Psoas muscle (tissue), 7 donors: ENCODE measurements at regions not wholly inside any gene's neighbourhood (a gene's known extent, or its start where the extent isn't known, plus 50 kb on each side); places are given as distances from the start of the nearest gene placed in this dataset.

ENCODE experiments used
- ATAC-seq, 4 donors: fragments of 200-7000 bp; cut with Tn5 transposase; one replicate each; pipeline ENCODE4 v1.9.1; 2020; ENCODE audit warnings: moderate library complexity in 3 of 4, mild to moderate bottlenecking in 2 of 4
- DNase-seq, 2 donors: peaks; one replicate each; pipeline ENCODE4 v3.0.0-alpha.2; 2020
- H3K27ac ChIP-seq: fragments of 200-600 bp; one replicate; pipeline ENCODE4 v1.8.0; 2022
- H3K27me3 ChIP-seq, 3 donors: fragments of 200-600 bp in 1 of 3; one replicate each; pipeline versions ENCODE4 v1.6.1 to v1.8.0; 2013 to 2022; ENCODE audit warnings: low read length in 2 of 3, mild to moderate bottlenecking in 2 of 3, moderate library complexity in 1 of 3; ENCODE audit not compliant: insufficient read depth in 3 of 3
- H3K36me3 ChIP-seq, 2 donors: fragments of 200-600 bp in 1 of 2; one replicate each; pipeline versions ENCODE4 v1.6.1 to v1.8.0; 2013 to 2022; ENCODE audit warnings: low read depth in 1 of 2, mild to moderate bottlenecking in 1 of 2, moderate library complexity in 1 of 2; ENCODE audit not compliant: insufficient read depth in 1 of 2
- H3K4me1 ChIP-seq: fragments of 200-600 bp; one replicate; pipeline ENCODE4 v1.8.0; 2022
- H3K4me3 ChIP-seq: fragments of 200-600 bp; one replicate; pipeline ENCODE4 v1.8.0; 2022; ENCODE audit warnings: mild to moderate bottlenecking
- H3K9me3 ChIP-seq: fragments of 200-600 bp; one replicate; pipeline ENCODE4 v1.8.0; 2022
- WGBS, 3 donors: extraction: QIAGEN DNeasy Blood & Tissue Kit; methylation state at CpG; one replicate each; pipeline versions ENCODE4 v1.1.6 to v1.1.7; 2013; 5-methylcytosine and 5-hydroxymethylcytosine counted together
- intact Hi-C, 2 donors: fragments of 100-400 bp; cut with DNase I; formaldehyde crosslinking; loops; one replicate each; pipeline versions ENCODE4 v1.11.0 to v1.14.2; 2022
- TF ChIP-seq, protein P1 (sequence below): fragments of 200-600 bp; IDR thresholded peaks from one replicate; pipeline ENCODE4 v1.8.0; 2022; ENCODE audit warnings: antibody characterized with exemption
- donor health status: healthy with polysubstance abuse.
- donor health status: DM: no; HTN: no; CAD: no; lungs with moderate emphysema.
- donor health status: Bipolar disorder and iron deficiency.
- donor health status: healthy.
- donor health status: DM: yes; HTN: yes; CAD: no.
- donor health status: DM: no; HTN: no; CAD: no.
- donor health status: DM: yes; HTN: yes; CAD: no.

DNA sequence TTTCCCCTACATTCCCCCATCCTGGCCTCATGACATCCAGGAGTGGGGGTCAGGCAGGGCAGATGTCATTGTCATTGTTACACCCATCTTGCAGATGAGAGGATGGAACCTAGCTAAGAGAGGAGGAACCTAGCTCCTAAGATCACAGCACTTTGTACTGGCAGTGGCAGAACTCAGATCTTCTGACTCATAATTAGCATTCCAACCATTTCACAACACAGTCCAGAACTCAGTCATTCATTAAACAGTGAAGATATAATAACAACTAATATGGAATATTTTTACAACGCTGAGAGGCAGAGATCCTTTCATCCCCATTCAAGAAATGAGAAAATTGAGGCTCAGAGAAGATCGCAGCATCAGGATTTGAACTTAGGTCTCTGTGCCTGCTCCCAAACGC lies 127.8 kb downstream of the CHST1 start:
- DNase-seq (no peak), ATAC-seq (no peak)
- Histone ChIP-seq H3K4me1 (no peaks in the 10 kb centered on the region), H3K4me3 (no peak overlapping the region), H3K27me3 (no peaks in the 10 kb centered on the region), H3K9me3 (no peaks in the 10 kb centered on the region), H3K27ac (no peak overlapping the region), H3K36me3 (no peaks in the 10 kb centered on the region)
- 79 to 81% (median 80%) methylated on average over 3 of the region's 3 CpGs for WGBS, 3 donors
- TF ChIP-seq, protein P1, sequence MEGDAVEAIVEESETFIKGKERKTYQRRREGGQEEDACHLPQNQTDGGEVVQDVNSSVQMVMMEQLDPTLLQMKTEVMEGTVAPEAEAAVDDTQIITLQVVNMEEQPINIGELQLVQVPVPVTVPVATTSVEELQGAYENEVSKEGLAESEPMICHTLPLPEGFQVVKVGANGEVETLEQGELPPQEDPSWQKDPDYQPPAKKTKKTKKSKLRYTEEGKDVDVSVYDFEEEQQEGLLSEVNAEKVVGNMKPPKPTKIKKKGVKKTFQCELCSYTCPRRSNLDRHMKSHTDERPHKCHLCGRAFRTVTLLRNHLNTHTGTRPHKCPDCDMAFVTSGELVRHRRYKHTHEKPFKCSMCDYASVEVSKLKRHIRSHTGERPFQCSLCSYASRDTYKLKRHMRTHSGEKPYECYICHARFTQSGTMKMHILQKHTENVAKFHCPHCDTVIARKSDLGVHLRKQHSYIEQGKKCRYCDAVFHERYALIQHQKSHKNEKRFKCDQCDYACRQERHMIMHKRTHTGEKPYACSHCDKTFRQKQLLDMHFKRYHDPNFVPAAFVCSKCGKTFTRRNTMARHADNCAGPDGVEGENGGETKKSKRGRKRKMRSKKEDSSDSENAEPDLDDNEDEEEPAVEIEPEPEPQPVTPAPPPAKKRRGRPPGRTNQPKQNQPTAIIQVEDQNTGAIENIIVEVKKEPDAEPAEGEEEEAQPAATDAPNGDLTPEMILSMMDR, result no peak
- intact Hi-C loops, result loop anchor here (2.0 to 5.0 kb wide), 3 partner anchors 115 to 235 kb away; no protein-coding TSS in a partner anchor

DNA sequence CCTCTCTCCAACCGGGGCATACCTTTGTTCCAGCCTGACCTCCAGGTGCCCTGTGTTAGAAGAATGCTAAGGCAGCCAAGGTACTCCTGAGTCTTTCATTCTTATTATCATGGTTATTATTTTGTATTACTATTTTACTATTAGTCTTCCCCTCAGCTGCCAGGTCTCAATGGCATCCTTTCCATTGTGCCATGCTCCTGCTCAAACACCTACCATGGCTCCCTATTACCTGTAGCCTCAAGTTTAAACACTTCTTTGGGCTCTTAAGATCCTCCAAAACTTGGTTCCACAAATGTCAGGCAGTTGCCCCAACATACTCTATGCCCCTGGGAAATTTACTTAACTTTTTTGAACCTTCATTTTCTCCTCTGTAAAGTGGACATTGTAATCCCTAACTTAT lies 130.4 kb downstream of the CHST1 start:
- Histone ChIP-seq H3K27ac (no peak overlapping the region), H3K9me3 (no peaks in the 10 kb centered on the region), H3K4me3 (no peak overlapping the region), H3K36me3 (no peaks in the 10 kb centered on the region), H3K4me1 (no peaks in the 10 kb centered on the region), H3K27me3 (no peaks in the 10 kb centered on the region)
- DNase-seq (no peak), ATAC-seq (no peak)
- intact Hi-C loops, result loop anchor here in 1 of 2 donors (5.0 kb wide), 2 partner anchors 117 to 237 kb away; no protein-coding TSS in a partner anchor
- WGBS, 3 donors, result 56 to 73% (median 57%) methylated on average over 1 of the region's 1 CpG
- TF ChIP-seq, protein P1, result no peak

DNA sequence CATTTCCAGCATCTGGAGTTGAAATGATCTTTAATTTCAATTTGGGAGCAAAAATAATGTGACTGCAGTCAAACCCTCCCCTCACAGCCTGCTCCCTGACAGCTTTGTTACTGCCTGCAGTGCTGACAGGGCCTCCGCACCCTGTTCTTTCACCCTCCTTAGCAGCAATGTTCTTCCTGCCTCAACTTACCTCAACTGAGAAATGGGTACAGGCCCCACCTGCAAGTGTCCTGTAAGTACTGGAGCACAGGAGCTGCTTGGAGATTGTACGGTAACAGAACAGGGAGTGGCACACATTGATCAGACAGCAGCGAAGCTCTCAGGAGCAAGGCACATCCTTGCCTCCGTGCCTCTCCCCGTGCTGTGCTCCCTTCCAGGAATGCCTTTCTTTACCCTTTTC lies 131.3 kb downstream of the CHST1 start:
- DNase-seq (no peak), ATAC-seq (no peak)
- no peaks in the 10 kb centered on the region for H3K36me3 ChIP-seq
- 89 to 92% (median 92%) methylated on average over 5 of the region's 5 CpGs for WGBS, 3 donors
- no peak overlapping the region for H3K27ac ChIP-seq
- H3K4me3 ChIP-seq, result no peak overlapping the region
- TF ChIP-seq, protein P1, result no peak
- no peaks in the 10 kb centered on the region for H3K27me3 ChIP-seq
- intact Hi-C loops, result no loop called here
- no peaks in the 10 kb centered on the region for H3K4me1 ChIP-seq
- H3K9me3 ChIP-seq, result no peaks in the 10 kb centered on the region

DNA sequence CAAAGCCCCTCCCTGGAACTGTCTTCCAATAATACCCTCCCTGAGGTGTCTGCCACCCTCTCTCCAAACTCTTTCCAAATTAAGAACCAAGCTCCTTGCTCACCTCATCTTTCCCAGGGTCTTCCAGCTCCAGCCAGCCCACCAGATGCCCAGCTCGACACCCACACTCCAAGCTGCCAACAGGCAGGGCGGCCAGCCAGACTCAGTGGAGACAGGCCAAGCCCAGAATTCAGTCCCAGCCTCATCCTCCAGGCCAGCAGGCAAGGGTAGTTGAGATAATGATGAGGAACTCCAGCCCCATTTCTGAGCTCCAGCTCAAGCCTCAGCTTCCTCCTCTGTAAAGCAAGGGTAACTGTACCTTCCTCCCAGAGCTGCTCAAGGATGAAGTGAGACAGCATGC lies 132.9 kb downstream of the CHST1 start:
- TF ChIP-seq, protein P1, result no peak

DNA sequence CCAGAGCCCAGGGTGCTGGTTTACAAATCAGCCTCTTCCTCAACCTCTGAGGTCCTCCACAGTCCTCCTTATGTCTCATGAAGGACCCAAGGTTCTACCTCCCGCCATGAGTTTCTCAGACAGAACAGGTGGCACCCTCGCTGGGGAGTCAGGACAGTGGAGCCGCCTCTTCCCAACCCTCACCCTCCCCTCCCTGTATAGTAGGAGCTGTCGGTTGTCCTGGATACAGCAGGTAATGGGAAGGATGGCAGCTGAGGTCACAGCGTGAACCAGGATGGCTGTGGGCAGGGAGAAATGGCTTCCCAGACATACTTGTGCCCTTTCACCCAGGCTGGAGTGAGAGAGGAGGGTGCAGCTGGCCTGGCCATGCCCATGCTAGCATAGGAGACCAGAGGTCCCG lies 134.6 kb downstream of the CHST1 start:
- Histone ChIP-seq H3K27me3 (no peaks in the 10 kb centered on the region), H3K9me3 (no peaks in the 10 kb centered on the region), H3K36me3 (no peaks in the 10 kb centered on the region), H3K4me3 (no peak overlapping the region), H3K27ac (no peak overlapping the region), H3K4me1 (no peaks in the 10 kb centered on the region)
- 87 to 90% (median 88%) methylated on average over 6 of the region's 6 CpGs for whole genome bisulfite sequencing, 3 donors
- TF ChIP-seq, protein P1, result no peak
- DNase-seq (no peak), ATAC-seq (no peak)
- intact Hi-C loops, result no loop called here

More for the DNA sequence above, 132.9 kb downstream of the CHST1 start:
- DNase-seq, result no peak
- Histone ChIP-seq H3K4me3 (no peak overlapping the region), H3K27me3 (no peaks in the 10 kb centered on the region), H3K36me3 (no peaks in the 10 kb centered on the region), H3K4me1 (no peaks in the 10 kb centered on the region), H3K9me3 (no peaks in the 10 kb centered on the region), H3K27ac (no peak overlapping the region)
- ATAC-seq, result no peak
- intact Hi-C loops, result no loop called here
- 38 to 62% (median 61%) methylated on average over 2 of the region's 2 CpGs for WGBS, 3 donors
